SK-N-SH (cell line): ENCODE measurements at regions not wholly inside any gene's neighbourhood (a gene's known extent, or its start where the extent isn't known, plus 50 kb on each side); places are given as distances from the start of the nearest gene placed in this dataset.

ENCODE experiments used
- CTCF ChIA-PET: fragments of 300-600, 350-600 bp; formaldehyde crosslinking; extraction: SDS; loops from one replicate; lab custom pipeline; 2021; lab: Yijun Ruan, JAX
- POLR2A ChIA-PET: fragments of 350-600 bp; sonication (Branson Sonifier 250); formaldehyde crosslinking; extraction: SDS; loops from one replicate; lab custom pipeline; 2020; ENCODE audit warnings: antibody characterized with exemption, inconsistent platforms; lab: Yijun Ruan, JAX
- DNase-seq: peaks from one replicate; pipeline ENCODE4 v3.0.0; 2012
- H2AFZ ChIP-seq: fragments of 200-600 bp; sonication (generic); 2 replicates; pipeline ENCODE4 v1.8.1; 2016; ENCODE audit warnings: antibody characterized with exemption, mild to moderate bottlenecking, low read depth
- H3F3A ChIP-seq: fragments of 200-600 bp; sonication (generic); replicated peaks from 2 replicates; pipeline ENCODE3; 2016; ENCODE audit warnings: antibody characterized with exemption, mild to moderate bottlenecking; ENCODE audit not compliant: insufficient read depth
- H3K27ac ChIP-seq, 2 experiments: fragments of 200-500 bp in 1 of 2; fragments of 200-600 bp in 1 of 2; sonication (Bioruptor generic) in 1 of 2; sonication (generic), shearing (Covaris generic) in 1 of 2; 2 replicates each; pipeline versions ENCODE4 v1.5.1 to v1.6.1; 2014 to 2016; ENCODE audit warnings: low read depth in 2 of 2, inconsistent platforms in 1 of 2, low read length in 1 of 2, mild to moderate bottlenecking in 1 of 2, mixed read lengths in 1 of 2
- H3K27me3 ChIP-seq: fragments of 200-600 bp; sonication (generic), shearing (Covaris generic); 2 replicates; pipeline ENCODE4 v1.6.1; 2016; ENCODE audit warnings: mixed run types; ENCODE audit not compliant: insufficient read depth
- H3K36me3 ChIP-seq, 2 experiments: fragments of 200-500 bp in 1 of 2; fragments of 200-600 bp in 1 of 2; sonication (Bioruptor generic) in 1 of 2; sonication (generic) in 1 of 2; replicated peaks in 1 of 2; 2 replicates each; pipeline versions ENCODE3 to v1.5.1; 2014 to 2016; ENCODE audit warnings: low read length in 1 of 2, mild to moderate bottlenecking in 1 of 2; ENCODE audit not compliant: insufficient read depth in 2 of 2, control insufficient read depth in 1 of 2
- H3K4me1 ChIP-seq, 2 experiments: fragments of 200-500 bp in 1 of 2; fragments of 200-600 bp in 1 of 2; sonication (Bioruptor generic) in 1 of 2; sonication (generic), shearing (Covaris generic) in 1 of 2; 2 replicates each; pipeline versions ENCODE4 v1.5.1 to v1.6.1; 2014 to 2016; ENCODE audit warnings: low read depth in 1 of 2, low read length in 1 of 2, mixed run types in 1 of 2; ENCODE audit not compliant: insufficient read depth in 2 of 2, control insufficient read depth in 1 of 2
- H3K4me2 ChIP-seq: fragments of 200-600 bp; sonication (generic), shearing (Covaris generic); 2 replicates; pipeline ENCODE4 v1.6.1; 2017; ENCODE audit warnings: mixed run types
- H3K4me3 ChIP-seq, 2 experiments: fragments of 200-500 bp in 1 of 2; fragments of 200-600 bp in 1 of 2; sonication (Bioruptor generic) in 1 of 2; sonication (generic), shearing (Covaris generic) in 1 of 2; 2 replicates each; pipeline versions ENCODE4 v1.5.1 to v1.8.1; 2014 to 2016; ENCODE audit warnings: low read depth in 2 of 2, inconsistent platforms in 1 of 2, low read length in 1 of 2, mild to moderate bottlenecking in 1 of 2, mixed read lengths in 1 of 2, moderate library complexity in 1 of 2
- H3K79me2 ChIP-seq: fragments of 200-600 bp; sonication (generic); 2 replicates; pipeline ENCODE4 v1.8.1; 2017; ENCODE audit warnings: mild to moderate bottlenecking; ENCODE audit not compliant: insufficient read depth
- H3K9ac ChIP-seq: fragments of 200-600 bp; sonication (generic); 2 replicates; pipeline ENCODE4 v1.6.1; 2017; ENCODE audit warnings: mixed run types
- H3K9me2 ChIP-seq: fragments of 200-600 bp; sonication (generic); 2 replicates; pipeline ENCODE4 v1.6.1; 2017; ENCODE audit warnings: mixed run types
- H3K9me3 ChIP-seq: fragments of 200-600 bp; sonication (generic); 2 replicates; pipeline ENCODE4 v1.6.1; 2017; ENCODE audit warnings: mixed run types, mild to moderate bottlenecking, moderate library complexity
- H4K20me1 ChIP-seq: fragments of 200-600 bp; sonication (generic); 2 replicates; pipeline ENCODE4 v1.6.1; 2017; ENCODE audit warnings: mild to moderate bottlenecking, mixed run types; ENCODE audit not compliant: insufficient read depth
- FOXJ3 ChIP-seq: sonication (generic); formaldehyde crosslinking; IDR thresholded peaks from 2 replicates; pipeline ENCODE4 v1.5.1; 2020; ENCODE audit warnings: mild to moderate bottlenecking, missing genetic modification reagents
- NFIC ChIP-seq: IDR thresholded peaks from 2 replicates; pipeline ENCODE4 v1.4.0; 2012; ENCODE audit warnings: borderline replicate concordance
- POLR2AphosphoS5 ChIP-seq: IDR thresholded peaks from 2 replicates; pipeline ENCODE4 v1.6.1; 2012; ENCODE audit warnings: low read depth, low read length
- RXRA ChIP-seq: IDR thresholded peaks from 2 replicates; pipeline ENCODE4 v1.4.0; 2012; ENCODE audit warnings: low read depth, mild to moderate bottlenecking, borderline replicate concordance
- TAF1 ChIP-seq: IDR thresholded peaks from 2 replicates; pipeline ENCODE4 v1.6.1; 2012; ENCODE audit warnings: low read depth, mild to moderate bottlenecking, low read length, moderate library complexity, borderline replicate concordance
- TCF12 ChIP-seq: IDR thresholded peaks from 2 replicates; pipeline ENCODE4 v1.4.0; 2012
- TEAD4 ChIP-seq: IDR thresholded peaks from 2 replicates; pipeline ENCODE4 v1.4.0; 2012; ENCODE audit warnings: mild to moderate bottlenecking, borderline replicate concordance; ENCODE audit not compliant: insufficient read depth
- USF2 ChIP-seq: fragments of 150-350 bp; IDR thresholded peaks from 2 replicates; pipeline ENCODE4 v1.6.1; 2017; ENCODE audit warnings: antibody characterized with exemption, low read length, low read depth, borderline replicate concordance
- WGBS: methylation state at CpG from one replicate; pipeline ENCODE4 v1.1.6; 2017; ENCODE audit warnings: low lambda C conversion rate; 5-methylcytosine and 5-hydroxymethylcytosine counted together

- TF ChIP-seq USF2 (no peak), TAF1 (no peak)
Measured at GRCh38 chr2:8120506-8120860, 561.4 kb upstream of the ID2 start (continued).

GRCh38 chr2:8121022-8121825, 560.6 kb upstream of the ID2 start:
- H3K27ac ChIP-seq, result no peak overlapping the region
- WGBS, result 80% methylated on average over 10 of the region's 10 CpGs
- POLR2A ChIA-PET, result no interaction called here

GRCh38 chr2:8121826-8122513, 559.9 kb upstream of the ID2 start:
- Histone ChIP-seq H3K9ac (no peak overlapping the region), H3K9me3 (no peaks in the 10 kb centered on the region), H4K20me1 (no peaks in the 10 kb centered on the region), H3K27ac (no peak overlapping the region; a peak in 1 of 4 replicates), H3K4me2 (no peak overlapping the region), H3K9me2 (no peaks in the 10 kb centered on the region), H3K4me1 (peaks cover 0 to 7% of the 10 kb centered on the region in 2 experiments; a peak in 2 of 4 replicates), H3K79me2 (no peaks in the 10 kb centered on the region), H3K4me3 (no peak overlapping the region), H2AFZ (0 out of 2 replicates have a peak overlapping the region, but pooled peaks have one; percentile 30), H3F3A (no peaks in the 10 kb centered on the region), H3K27me3 (no peaks in the 10 kb centered on the region)
- ChIA-PET POLR2A (no interaction called here), CTCF (interaction anchor here (0.8 to 2.2 kb wide), 4 partner anchors 11 to 18 kb away, joined by 3 to 5 read pairs (median 4); no protein-coding TSS in a partner anchor)
- 65% methylated on average over 5 of the region's 5 CpGs for WGBS
- DNase-seq, result no peak
- TF ChIP-seq FOXJ3 (CRISPR knock-in tag), result no peak
- TF ChIP-seq TCF12, result 0 out of 2 replicates have a peak, but pooled peaks have one; percentile 2
- TF ChIP-seq NFIC, result 0 out of 2 replicates have a peak, but pooled peaks have one; percentile 33
- TF ChIP-seq, all 33 proteins: peak for 2
- H3K36me3 ChIP-seq, result no peaks in the 10 kb centered on the region

More at GRCh38 chr2:8121022-8121825, 560.6 kb upstream of the ID2 start:
- Histone ChIP-seq H3K4me2 (no peak overlapping the region; the same call in 1 of the 2 replicates), H3K9me3 (no peaks in the 10 kb centered on the region), H4K20me1 (no peaks in the 10 kb centered on the region), H3K9ac (no peak overlapping the region), H3F3A (no peaks in the 10 kb centered on the region), H3K9me2 (no peaks in the 10 kb centered on the region), H3K79me2 (no peaks in the 10 kb centered on the region), H2AFZ (0 out of 2 replicates have a peak overlapping the region, but pooled peaks have one; percentile 30), H3K4me1 (peaks cover 0 to 7% of the 10 kb centered on the region in 2 experiments; a peak in 2 of 4 replicates), H3K27me3 (no peaks in the 10 kb centered on the region), H3K4me3 (no peak overlapping the region), H3K36me3 (no peaks in the 10 kb centered on the region)
- CTCF ChIA-PET, result interaction anchor here (0.9 to 2.2 kb wide), 2 partner anchors 12 to 15 kb away, joined by 3 to 5 read pairs; no protein-coding TSS in a partner anchor
- no peak for DNase-seq
- TF ChIP-seq POLR2AphosphoS5 (no peak), TCF12 (no peak), RXRA (no peak), TEAD4 (no peak)
